ENCODE measurements at regions not wholly inside any gene's neighbourhood (a gene's known extent, or its start where the extent isn't known, plus 50 kb on each side); places are given as distances from the start of the nearest gene placed in this dataset.

DNA sequence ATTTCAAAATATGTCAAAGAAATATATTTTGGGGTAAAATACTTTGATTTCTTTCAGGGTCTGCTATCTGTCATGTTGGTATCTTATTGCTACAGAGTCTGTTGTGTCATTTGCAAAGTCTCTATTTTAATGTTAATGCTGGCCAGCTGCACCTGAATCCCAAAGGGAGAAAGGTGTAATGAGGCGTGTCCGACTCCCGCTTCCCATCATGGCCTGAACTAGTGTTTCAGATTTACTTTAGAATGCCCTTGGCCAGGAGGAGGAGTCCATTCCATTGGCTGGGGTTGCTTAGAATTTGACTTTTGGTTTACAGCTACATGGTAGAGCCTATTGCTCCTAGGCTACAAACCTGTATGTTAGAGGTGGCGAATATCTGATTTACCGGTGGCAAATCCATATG lies 69.3 kb downstream of the FAM50B start:
- TF ChIP-seq POLR2A (IDR thresholded peaks at IDR 0.05; ENCODE audit: low read depth, low read length) (no peak), POLR2AphosphoS5 (IDR thresholded peaks at IDR 0.05; ENCODE audit: low read depth, low read length) (no peak), TAF1 (IDR thresholded peaks at IDR 0.05; ENCODE audit: borderline replicate concordance, low read depth, low read length) (no peak)

All from GM12892 (cell line).